RCC 7860 (cell line): ENCODE measurements at regions not wholly inside any gene's neighbourhood (a gene's known extent, or its start where the extent isn't known, plus 50 kb on each side); places are given as distances from the start of the nearest gene placed in this dataset.
A peak's percentile ranks its signal among the peaks of the same experiment; 100 is the strongest.

Experiments used
- DNase-seq: peaks from one replicate; pipeline ENCODE4 v3.0.0-alpha.2; 2015; ENCODE audit warnings: low spot score
- FAIRE-seq: peaks from 2 replicates; lab custom pipeline; 2012; peaks lifted over from hg19 to GRCh38; lab: Jason Lieb, UNC

GRCh38 chr21:17444828-17445227 is 68.0 kb upstream of the CXADR start:
- FAIRE-seq, result no peak
- DNase-seq, result no peak

GRCh38 chr21:17446737-17447136 is 66.1 kb upstream of the CXADR start:
- FAIRE-seq, result no peak
- DNase-seq, result no peak

GRCh38 chr21:17449701-17450100 is 63.1 kb upstream of the CXADR start:
- DNase-seq, result no peak
- no peak for FAIRE-seq

- FAIRE-seq, result no peak
- no peak for DNase-seq
These were observed 61.4 kb upstream of the CXADR start for GRCh38 chr21:17451364-17451891.

- FAIRE-seq (peak; percentile 68), DNase-seq (peak; percentile 85)
These were observed 58.4 kb upstream of the CXADR start for GRCh38 chr21:17454315-17455027.

DNA sequence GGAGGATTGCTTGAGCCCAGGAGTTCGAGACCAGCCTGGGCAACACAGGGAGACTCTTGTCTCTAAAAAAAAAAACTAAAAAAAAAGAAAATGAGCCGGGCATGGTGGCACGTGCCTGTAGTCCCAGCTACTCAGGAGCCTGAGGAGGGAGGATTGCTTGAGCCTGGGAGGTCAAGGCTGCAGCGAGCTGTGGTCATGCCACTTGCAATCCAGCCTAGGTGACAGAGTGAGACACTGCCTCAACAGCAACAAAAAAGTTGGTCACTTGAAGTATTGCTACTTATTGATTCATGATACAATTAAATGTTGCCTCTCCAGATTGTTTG is 57.9 kb upstream of the CXADR start:
- no peak for DNase-seq
- FAIRE-seq, result no peak

DNA sequence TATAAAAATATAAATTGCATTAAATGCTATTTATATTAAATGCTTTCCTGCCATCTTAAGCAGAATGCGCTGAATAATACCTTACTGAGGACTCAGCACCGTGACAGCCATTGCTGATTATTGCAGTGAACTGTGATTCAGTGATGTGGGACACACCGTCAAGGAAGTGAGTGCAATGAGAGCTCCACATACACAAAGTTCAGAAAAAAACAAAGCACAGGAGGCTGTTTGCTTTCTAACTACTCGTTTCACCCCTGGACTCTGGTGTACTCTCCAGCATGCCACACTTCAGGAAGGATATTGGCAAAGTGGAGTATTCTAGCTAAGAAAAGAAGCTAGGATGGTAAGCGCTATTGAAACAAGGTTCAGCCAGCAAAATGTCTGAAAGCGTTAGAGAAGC is 57.4 kb upstream of the CXADR start:
- DNase-seq (no peak), FAIRE-seq (no peak)

- DNase-seq (no peak), FAIRE-seq (no peak)
These were observed 54.6 kb upstream of the CXADR start for GRCh38 chr21:17458279-17458678.

- FAIRE-seq (no peak), DNase-seq (no peak)
These were observed 52.7 kb upstream of the CXADR start for GRCh38 chr21:17460094-17460493.

DNA sequence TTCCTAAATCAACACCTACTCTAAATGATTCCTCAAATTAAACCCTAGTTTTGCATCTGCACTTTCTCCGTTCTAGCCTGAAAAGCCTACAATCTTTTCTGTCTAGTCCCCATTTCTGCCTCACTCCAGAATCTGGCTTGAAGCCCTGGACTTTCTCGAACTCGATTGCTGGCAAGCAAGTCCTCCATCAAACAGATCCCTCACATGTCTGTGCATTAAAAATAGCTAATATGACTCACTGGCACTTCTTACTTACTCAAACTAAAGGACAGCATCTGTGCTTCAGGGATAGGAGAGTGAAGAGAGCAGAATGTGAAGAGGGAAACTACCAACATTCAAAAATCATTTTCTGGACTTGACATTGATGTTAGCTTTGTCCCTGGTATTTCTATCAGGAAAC is 51.8 kb upstream of the CXADR start:
- DNase-seq, result no peak
- no peak for FAIRE-seq

DNA sequence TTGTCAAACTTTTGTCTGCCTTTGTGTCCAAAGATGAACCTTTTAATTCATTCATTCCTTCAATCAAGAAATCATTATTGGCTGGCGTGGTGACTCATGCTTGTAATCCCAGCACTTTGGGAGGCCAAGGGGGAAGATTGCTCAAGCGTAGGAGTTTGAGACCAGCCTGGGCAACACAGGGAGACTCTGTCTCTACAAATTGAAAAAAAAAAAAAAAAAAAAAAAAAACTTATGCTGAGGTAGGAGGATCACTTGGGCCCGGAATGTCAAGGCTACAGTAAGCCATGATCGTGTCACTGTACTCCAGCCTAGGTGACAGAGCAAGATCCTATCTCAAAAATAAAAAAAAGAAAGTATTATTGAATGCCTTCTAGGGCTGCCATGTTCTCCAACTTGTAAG is 51.3 kb upstream of the CXADR start:
- DNase-seq (no peak), FAIRE-seq (no peak)

DNA sequence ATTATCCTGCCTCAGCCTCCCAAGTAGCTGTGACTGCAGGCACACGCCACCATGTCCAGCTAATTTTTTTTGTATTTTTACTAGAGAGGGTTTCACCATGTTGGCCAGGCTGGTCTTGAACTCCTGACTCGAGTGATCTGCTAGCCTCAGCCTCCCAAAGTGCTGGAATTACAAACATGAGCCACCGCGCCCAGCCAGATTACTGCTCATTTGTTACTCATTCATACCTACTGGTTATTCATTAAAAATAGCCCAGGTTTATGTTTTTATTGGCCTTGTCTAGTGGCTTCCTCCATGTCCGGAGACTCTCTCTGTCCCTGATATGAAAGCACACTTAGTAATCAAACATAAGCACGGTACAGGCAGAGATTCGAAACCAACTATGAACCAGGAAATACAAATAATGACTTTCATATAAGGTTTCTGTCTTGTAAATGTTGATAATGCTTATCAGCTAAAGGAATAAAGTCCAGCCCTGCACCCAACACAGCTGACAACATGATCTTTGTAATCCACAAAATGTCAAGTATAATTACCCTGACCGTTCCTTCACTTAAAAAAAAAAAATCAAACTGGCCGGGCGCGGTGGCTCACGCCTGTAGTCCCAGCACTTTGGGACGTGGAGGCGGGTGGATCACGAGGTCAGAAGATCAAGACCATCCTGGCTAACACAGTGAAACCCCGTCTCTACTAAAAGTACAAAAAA is 50.4 kb upstream of the CXADR start:
- DNase-seq (peak; percentile 36), FAIRE-seq (no peak)
